GM19463 (cell line): ENCODE measurements at regions not wholly inside any gene's neighbourhood (a gene's known extent, or its start where the extent isn't known, plus 50 kb on each side); places are given as distances from the start of the nearest gene placed in this dataset.
A peak's percentile ranks its signal among the peaks of the same experiment; 100 is the strongest.
"Not testable (repeated sequence)": the region's sequence is repeated elsewhere in the genome, so short reads cannot be mapped to it uniquely, and the experiment has no call there.

Experiments used
- ATAC-seq: cut with Tn5 transposase; IDR thresholded peaks from one replicate; pipeline ENCODE4 v1.9.1; 2021; ENCODE audit warnings: mild to moderate bottlenecking, moderate library complexity; ENCODE audit not compliant: unreplicated experiment

- no peak for ATAC-seq
Measured at GRCh38 chr5:101404531-101404930, 501.4 kb upstream of the ST8SIA4 start.

DNA sequence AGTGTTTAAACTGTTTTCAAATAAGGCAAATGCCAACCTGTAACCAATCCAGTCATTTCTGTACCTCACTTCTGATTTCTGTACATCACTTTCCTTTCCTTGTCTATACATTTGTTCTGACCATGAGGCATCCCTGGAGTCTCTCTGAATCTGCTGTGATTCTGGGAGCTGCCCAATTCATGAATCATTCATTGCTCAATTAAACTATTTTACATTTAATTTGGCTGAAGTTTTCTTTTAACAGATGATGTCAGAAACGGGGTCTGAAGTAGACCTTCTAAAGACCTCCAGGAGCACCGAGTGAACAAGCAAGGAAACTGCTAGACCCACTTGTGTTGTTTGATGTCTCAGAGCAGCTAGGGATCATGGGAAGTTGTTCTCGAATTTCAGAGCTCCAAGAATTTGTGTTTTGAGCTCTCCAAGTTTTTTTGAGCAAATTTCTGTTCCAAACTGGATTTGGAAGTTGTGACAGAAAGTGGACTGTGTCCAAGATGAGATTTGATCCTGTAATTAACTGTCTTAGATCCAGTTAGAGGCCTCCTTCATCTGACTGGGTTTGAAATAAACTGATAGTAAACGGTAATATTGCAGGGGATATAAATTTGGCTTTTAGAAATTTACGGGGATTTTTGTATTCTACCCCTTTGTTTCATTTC, 490.8 kb upstream of the ST8SIA4 start:
- no peak for ATAC-seq

GRCh38 chr5:101390151-101390908, 487.2 kb upstream of the ST8SIA4 start:
- ATAC-seq = peak; percentile 69

DNA sequence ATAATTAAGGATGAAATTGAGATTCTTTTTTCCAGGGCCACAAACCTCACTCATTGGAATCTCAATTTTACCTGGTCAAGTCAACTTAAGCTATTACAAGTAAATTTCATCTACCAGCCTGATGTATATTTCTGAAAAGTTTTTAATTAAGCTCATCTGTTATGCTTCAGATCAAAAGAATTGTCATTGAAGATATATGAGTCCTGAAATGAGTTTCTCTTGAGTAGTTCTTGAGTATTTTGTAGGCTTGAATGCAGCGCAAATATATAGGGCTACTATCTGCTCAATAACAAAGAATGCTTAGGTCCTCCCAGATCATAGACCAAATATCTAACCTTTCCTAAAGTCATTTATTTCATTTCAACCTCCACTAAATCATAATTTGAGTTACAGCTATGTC, 482.2 kb upstream of the ST8SIA4 start:
- no peak for ATAC-seq

GRCh38 chr5:101370181-101370580, 467.1 kb upstream of the ST8SIA4 start:
- ATAC-seq = no peak

GRCh38 chr5:101364469-101364868, 461.4 kb upstream of the ST8SIA4 start:
- no peak for ATAC-seq

DNA sequence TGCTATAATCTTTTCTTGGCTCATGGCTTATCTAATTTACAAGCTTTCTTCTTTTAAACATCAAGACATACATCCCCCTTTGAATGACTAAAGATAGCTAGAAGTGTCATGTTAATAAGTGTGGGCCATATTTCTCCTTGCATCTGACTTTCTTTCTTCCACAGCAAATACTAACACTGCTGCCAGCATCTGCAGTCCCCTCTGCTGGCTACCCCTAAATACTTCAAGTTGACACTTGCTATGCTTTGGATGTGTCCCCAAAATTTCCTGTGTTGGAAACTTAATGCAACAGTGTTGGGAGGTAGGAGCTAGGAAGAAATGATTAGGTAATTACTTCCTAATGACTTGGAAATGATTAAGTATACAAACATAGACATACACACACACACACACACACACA, 459.0 kb upstream of the ST8SIA4 start:
- no peak for ATAC-seq

DNA sequence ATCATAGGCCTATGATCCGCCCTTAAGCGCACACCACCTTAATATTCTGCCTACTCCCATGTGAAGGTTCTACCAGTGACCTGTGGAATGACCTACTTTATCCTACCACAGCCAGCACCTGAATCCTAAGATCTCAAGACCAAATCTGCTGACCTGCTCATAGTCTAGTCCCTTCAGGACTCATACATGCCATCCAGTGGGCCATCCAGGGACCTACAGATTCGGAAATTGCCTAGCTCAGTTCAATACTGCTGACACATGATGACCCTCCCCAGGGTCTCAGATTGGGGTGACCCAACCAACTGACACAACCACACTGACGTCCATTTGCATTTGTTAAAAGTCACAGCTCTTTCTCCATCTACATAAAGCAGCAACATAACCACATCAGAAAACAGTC, 443.8 kb upstream of the ST8SIA4 start:
- no peak for ATAC-seq

GRCh38 chr5:101346447-101346846, 443.4 kb upstream of the ST8SIA4 start:
- ATAC-seq = no peak

DNA sequence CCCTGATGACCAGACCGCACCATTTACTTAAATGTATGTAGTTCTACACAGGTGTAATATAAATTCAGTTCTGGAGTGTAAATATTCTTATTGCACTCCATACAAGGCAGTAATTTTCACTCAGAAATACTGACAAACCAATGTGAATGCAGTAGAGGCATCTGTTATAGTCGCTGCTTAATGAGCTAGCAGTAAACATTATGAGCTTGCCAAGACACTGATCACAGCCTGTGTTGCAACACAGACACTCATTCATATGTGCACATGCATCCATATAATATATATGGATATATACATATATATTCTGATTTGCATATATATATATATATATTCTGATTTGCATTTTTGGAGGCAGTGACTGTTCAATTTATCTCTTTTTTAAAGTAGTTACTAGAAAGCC, 435.1 kb upstream of the ST8SIA4 start:
- ATAC-seq = no peak

GRCh38 chr5:101327816-101328215, 424.7 kb upstream of the ST8SIA4 start:
- no peak for ATAC-seq

GRCh38 chr5:101326766-101327165, 423.7 kb upstream of the ST8SIA4 start:
- no peak for ATAC-seq

GRCh38 chr5:101316401-101316800, 413.3 kb upstream of the ST8SIA4 start:
- not testable (repeated sequence) for ATAC-seq

DNA sequence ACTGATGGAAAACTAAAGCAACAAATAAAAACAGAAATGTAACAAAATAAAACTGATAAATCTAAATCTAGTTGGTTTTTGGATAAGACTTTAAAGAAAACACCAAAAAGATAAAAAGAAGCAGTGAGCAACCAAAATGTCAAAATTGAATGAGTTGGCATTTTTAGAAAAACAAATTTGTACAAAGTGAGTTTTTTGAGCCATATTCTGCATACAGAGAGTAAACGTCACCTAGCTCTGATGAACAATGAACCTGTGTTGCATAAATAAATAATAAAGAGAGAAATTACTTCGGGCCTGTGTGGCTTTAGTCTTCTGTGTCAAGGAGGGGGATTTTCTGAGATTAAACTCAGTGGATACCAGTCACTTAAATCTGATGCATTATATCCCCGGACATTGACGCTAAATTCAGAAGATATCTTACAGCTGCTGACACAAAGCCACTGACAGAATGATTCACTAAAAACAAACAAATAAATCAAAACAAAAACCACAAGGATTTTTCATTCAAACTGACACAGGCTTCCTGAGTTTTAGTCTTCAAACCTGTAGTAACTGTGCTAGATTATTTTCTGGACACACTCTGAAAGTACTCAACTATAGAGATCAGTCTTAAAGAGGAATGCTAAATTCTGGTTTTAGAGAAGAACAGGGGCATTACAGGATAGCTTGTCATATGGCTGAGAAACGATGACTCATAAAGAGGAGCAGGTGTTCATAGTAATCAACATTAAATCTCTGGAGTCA, 403.5 kb upstream of the ST8SIA4 start:
- ATAC-seq = no peak

- ATAC-seq = no peak
Measured at GRCh38 chr5:101296477-101296876, 393.4 kb upstream of the ST8SIA4 start.

DNA sequence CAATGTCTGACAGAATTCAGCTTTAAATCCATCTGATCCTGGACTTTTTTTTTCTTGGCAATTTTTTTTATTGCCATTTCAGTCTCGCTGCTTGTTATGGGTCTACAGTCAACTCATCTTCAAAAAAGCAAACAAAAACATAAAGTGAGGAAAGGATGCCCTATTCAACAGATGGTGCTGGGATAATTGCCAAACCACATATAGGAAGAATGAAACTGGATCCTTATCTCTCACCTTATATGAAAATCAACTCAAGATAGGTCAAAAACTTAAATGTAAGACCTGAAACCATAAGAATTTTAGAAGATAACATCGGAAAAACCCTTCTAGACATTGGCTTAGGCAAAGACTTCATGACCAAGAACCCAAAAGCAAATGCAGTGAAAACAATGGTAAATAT, 389.1 kb upstream of the ST8SIA4 start:
- ATAC-seq = no peak

- not testable (repeated sequence) for ATAC-seq
Measured at GRCh38 chr5:101290761-101291160, 387.7 kb upstream of the ST8SIA4 start.

DNA sequence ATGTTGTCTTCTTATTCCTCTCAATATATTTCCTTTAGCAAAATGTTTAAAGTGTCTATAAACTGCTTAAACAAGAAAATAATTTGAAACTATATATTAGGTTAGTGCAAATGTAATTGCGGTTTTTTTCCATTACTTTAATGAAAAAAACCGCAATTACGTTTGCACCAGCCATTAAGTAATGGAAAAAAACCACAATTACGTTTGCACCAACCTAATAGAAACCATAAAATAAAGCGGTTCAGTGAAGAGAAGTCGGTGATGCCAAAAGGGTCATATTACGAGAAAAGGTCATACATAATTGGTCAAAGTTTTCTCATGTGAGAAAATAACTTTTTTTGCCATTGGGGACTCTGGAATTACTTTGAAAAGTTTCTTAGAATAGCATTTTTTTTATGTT, 385.6 kb upstream of the ST8SIA4 start:
- no peak for ATAC-seq

GRCh38 chr5:101284736-101285375, 381.8 kb upstream of the ST8SIA4 start:
- no peak for ATAC-seq

GRCh38 chr5:101283938-101284337, 380.9 kb upstream of the ST8SIA4 start:
- not testable (repeated sequence) for ATAC-seq

DNA sequence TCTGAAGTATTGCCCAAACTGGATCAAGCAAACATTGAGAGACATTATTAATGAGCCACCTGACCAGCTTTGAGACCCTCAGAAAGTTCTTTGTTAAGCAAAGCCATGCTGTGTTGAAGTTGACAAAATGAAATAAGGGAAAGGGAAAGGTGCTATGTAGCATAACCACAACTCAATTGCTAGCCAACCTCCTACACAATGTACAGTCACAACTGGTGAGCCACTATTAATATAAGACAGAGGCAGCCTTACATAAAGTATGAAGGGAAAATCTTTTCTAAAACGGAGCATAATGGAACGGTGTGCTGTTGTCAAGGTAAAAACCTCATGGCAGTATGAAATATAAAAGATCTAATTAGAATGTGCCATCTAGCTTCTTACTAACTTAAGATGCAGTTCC, 375.8 kb upstream of the ST8SIA4 start:
- no peak for ATAC-seq
